ENCODE measurements at regions not wholly inside any gene's neighbourhood (a gene's known extent, or its start where the extent isn't known, plus 50 kb on each side); places are given as distances from the start of the nearest gene placed in this dataset.
A peak's percentile ranks its signal among the peaks of the same experiment; 100 is the strongest.

GRCh38 chr15:62940755-62941361 lies 101.7 kb upstream of the TPM1 start:
- TF ChIP-seq CTCF (IDR thresholded peaks at IDR 0.05) = no peak
- TF ChIP-seq POLR2AphosphoS5 (IDR thresholded peaks at IDR 0.05) = peak; percentile 15 to 77 (median 61)
- H3K4me3 ChIP-seq = no peak overlapping the region
- H3K27ac ChIP-seq = peak overlapping the region; percentile 16 to 85 (median 69)
- no peaks in the 10 kb centered on the region for H3K9me3 ChIP-seq
- 56 to 74% (median 63%) methylated on average over 9 to 11 of the region's 11 CpGs for WGBS, 5 donors
- H3K36me3 ChIP-seq = no peaks in the 10 kb centered on the region
- peaks cover 14 to 30% (median 24%) of the 10 kb centered on the region in 4 donors for H3K4me1 ChIP-seq
- H3K27me3 ChIP-seq = no peaks in the 10 kb centered on the region
- peak; percentile 34 to 89 for DNase-seq
- intact Hi-C loops (cut with DNase I; ENCODE audit: low total_unique reads) = no loop called here

GRCh38 chr15:62941699-62942098 lies 100.8 kb upstream of the TPM1 start:
- TF ChIP-seq EP300 (IDR thresholded peaks at IDR 0.05) = no peak
- TF ChIP-seq POLR2AphosphoS5 (IDR thresholded peaks at IDR 0.05) = no peak
- no peak for TF ChIP-seq POLR2A (IDR thresholded peaks at IDR 0.05)
- TF ChIP-seq CTCF (IDR thresholded peaks at IDR 0.05) = no peak
- Histone ChIP-seq H3K9me3 (no peaks in the 10 kb centered on the region), H3K4me1 (peaks cover 14 to 28% (median 22%) of the 10 kb centered on the region in 4 donors), H3K36me3 (no peaks in the 10 kb centered on the region), H3K4me3 (no peak overlapping the region), H3K27me3 (no peaks in the 10 kb centered on the region), H3K27ac (peak overlapping the region in 4 of 5 donors; percentile 63 to 85 (median 76))
- no peak for DNase-seq
- intact Hi-C loops (cut with DNase I; ENCODE audit: low total_unique reads) = no loop called here

GRCh38 chr15:62942428-62942827 lies 100.1 kb upstream of the TPM1 start:
- no peak for TF ChIP-seq EP300 (IDR thresholded peaks at IDR 0.05)
- TF ChIP-seq POLR2AphosphoS5 (IDR thresholded peaks at IDR 0.05) = no peak
- no peak for TF ChIP-seq POLR2A (IDR thresholded peaks at IDR 0.05)
- TF ChIP-seq CTCF (IDR thresholded peaks at IDR 0.05) = no peak
- no peak for DNase-seq
- no peaks in the 10 kb centered on the region for H3K27me3 ChIP-seq
- intact Hi-C loops (cut with DNase I; ENCODE audit: low total_unique reads) = no loop called here
- 84 to 93% (median 92%) methylated on average over 9 of the region's 9 CpGs for WGBS, 5 donors
- H3K4me1 ChIP-seq = peaks cover 14 to 28% (median 22%) of the 10 kb centered on the region in 4 donors
- H3K4me3 ChIP-seq = no peak overlapping the region
- H3K36me3 ChIP-seq = no peaks in the 10 kb centered on the region
- H3K9me3 ChIP-seq = no peaks in the 10 kb centered on the region
- peak overlapping the region in 2 of 5 donors; percentile 82 to 85 for H3K27ac ChIP-seq

GRCh38 chr15:62945063-62945462 lies 97.5 kb upstream of the TPM1 start:
- no peak for TF ChIP-seq POLR2AphosphoS5 (IDR thresholded peaks at IDR 0.05)
- TF ChIP-seq POLR2A (IDR thresholded peaks at IDR 0.05) = no peak
- TF ChIP-seq CTCF (IDR thresholded peaks at IDR 0.05) = no peak
- no peak for TF ChIP-seq EP300 (IDR thresholded peaks at IDR 0.05)
- Histone ChIP-seq H3K27ac (no peak overlapping the region), H3K9me3 (no peaks in the 10 kb centered on the region), H3K27me3 (no peaks in the 10 kb centered on the region), H3K4me1 (peaks cover 10 to 24% (median 18%) of the 10 kb centered on the region in 4 donors), H3K4me3 (no peak overlapping the region), H3K36me3 (no peaks in the 10 kb centered on the region)
- intact Hi-C loops (cut with DNase I; ENCODE audit: low total_unique reads) = no loop called here
- no peak for DNase-seq
- 85 to 100% (median 93%) methylated on average over 2 of the region's 2 CpGs for WGBS, 5 donors
